Neutrophil (primary cell): ENCODE measurements at regions not wholly inside any gene's neighbourhood (a gene's known extent, or its start where the extent isn't known, plus 50 kb on each side); places are given as distances from the start of the nearest gene placed in this dataset.

Source experiments
- H3K27ac ChIP-seq: fragments of 200-600 bp; sonication (generic); 2 replicates; pipeline ENCODE4 v1.5.1; 2016; ENCODE audit warnings: mild to moderate bottlenecking, moderate library complexity
- H3K27me3 ChIP-seq: fragments of 200-600 bp; sonication (generic); 2 replicates; pipeline ENCODE4 v1.6.0; 2016; ENCODE audit warnings: mild to moderate bottlenecking
- H3K36me3 ChIP-seq: fragments of 200-600 bp; sonication (generic); 2 replicates; pipeline ENCODE4 v1.5.1; 2017
- H3K4me1 ChIP-seq, 2 experiments: fragments of 200-600 bp in 1 of 2; sonication (generic) in 1 of 2; 1 replicate in 1 of 2; 2 replicates in 1 of 2; pipeline versions ENCODE4 v1.5.1 to v1.6.1; 2013 to 2016; ENCODE audit warnings: low read depth in 1 of 2, low read length in 1 of 2, mild to moderate bottlenecking in 1 of 2, moderate library complexity in 1 of 2; ENCODE audit not compliant: control insufficient read depth in 1 of 2, insufficient read depth in 1 of 2
- H3K4me3 ChIP-seq, 2 experiments: fragments of 200-600 bp in 1 of 2; sonication (generic) in 1 of 2; 1 replicate in 1 of 2; 2 replicates in 1 of 2; pipeline ENCODE4 v1.5.1; 2013 to 2016; ENCODE audit warnings: low read depth in 1 of 2, low read length in 1 of 2, mild to moderate bottlenecking in 1 of 2, moderate library complexity in 1 of 2
- H3K9me3 ChIP-seq: fragments of 200-600 bp; sonication (generic); 2 replicates; pipeline ENCODE4 v1.5.1; 2016
- CTCF ChIP-seq: fragments of 200-600 bp; sonication (generic); IDR thresholded peaks from 2 replicates; pipeline ENCODE4 v1.5.1; 2016; ENCODE audit warnings: antibody characterized with exemption

GRCh38 chr12:94714378-94715114 is 64.2 kb upstream of the TMCC3 start:
- Histone ChIP-seq H3K9me3 (no peaks in the 10 kb centered on the region), H3K27ac (no peak overlapping the region), H3K27me3 (no peaks in the 10 kb centered on the region), H3K4me3 (no peak overlapping the region), H3K36me3 (no peaks in the 10 kb centered on the region), H3K4me1 (no peaks in the 10 kb centered on the region)
- TF ChIP-seq CTCF, result no peak

DNA sequence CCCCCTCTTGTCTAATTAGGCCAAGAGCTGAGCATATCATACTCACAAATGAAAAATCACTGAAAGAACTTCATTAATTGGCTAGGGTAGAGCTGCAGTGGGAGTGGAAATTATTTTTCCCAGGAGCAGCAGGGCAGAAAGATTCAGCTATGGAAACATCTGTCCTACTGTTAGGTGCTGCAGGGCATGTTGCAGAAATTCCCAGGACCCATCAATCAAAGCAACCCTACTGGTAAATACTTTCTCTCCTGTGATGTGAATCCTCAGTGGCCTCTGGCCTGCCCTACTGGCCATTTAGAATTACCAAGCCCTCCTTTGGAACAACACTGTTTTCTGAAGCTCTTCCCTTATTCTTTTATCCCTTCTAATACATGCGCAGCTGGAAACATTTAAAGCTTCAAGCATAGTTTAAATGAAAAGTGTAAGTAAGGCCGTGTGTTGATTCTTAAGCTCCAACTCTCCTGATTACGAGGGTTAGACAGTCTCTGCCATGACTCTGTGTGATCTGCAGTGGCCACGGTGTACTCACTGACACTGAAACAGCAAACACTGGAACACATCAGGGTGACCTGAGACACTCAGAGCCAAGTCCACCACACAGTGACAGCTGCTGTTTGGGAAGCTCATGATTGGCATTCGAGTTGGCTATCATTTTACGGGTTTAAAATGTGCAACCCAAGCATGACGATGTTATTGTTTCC is 62.6 kb upstream of the TMCC3 start:
- Histone ChIP-seq H3K4me3 (no peak overlapping the region), H3K4me1 (no peaks in the 10 kb centered on the region), H3K27me3 (no peaks in the 10 kb centered on the region), H3K36me3 (no peaks in the 10 kb centered on the region), H3K9me3 (no peaks in the 10 kb centered on the region), H3K27ac (no peak overlapping the region)
- no peak for TF ChIP-seq CTCF

DNA sequence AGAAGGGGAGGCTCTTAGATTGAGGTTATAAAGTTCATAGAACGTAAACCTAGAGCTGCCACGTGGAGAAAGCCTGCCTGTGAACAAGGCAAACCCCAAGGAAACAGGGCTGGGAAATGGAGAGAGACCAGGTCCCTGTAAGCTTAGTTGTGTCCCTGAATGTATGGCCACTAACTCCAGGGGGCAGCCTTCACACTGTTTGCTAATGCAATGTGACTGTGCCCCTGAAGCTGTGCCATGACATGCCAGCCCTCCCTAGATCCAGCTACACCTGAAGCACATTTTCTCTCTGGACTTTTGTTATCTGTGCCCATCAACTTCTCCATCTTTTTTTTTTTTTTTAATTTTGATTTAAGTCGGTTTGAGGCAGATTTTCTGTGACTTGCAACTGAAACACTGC is 60.6 kb upstream of the TMCC3 start:
- Histone ChIP-seq H3K9me3 (no peaks in the 10 kb centered on the region), H3K4me3 (no peak overlapping the region), H3K4me1 (no peaks in the 10 kb centered on the region), H3K36me3 (no peaks in the 10 kb centered on the region), H3K27me3 (peaks cover under 1% of the 10 kb centered on the region), H3K27ac (no peak overlapping the region)
- TF ChIP-seq CTCF, result no peak

DNA sequence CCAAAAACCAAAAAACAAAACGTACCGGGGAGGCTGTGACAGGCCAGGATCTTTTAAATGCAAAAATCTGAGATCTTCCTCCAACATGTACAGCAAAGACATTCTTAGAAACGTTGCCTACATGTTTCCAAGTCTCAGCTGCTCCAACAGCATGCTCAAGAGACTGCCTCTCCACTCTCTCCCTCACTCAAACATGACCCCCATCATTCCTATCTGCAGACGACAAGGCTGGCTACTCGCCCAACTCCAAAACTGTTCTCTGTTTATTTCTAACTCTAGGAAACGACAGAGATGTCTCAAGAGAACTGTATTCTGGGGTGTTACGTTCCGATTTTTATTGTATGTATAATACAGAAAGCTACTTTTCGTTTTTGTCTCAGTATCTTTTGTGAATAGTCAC is 57.5 kb upstream of the TMCC3 start:
- TF ChIP-seq CTCF, result no peak
- no peak overlapping the region for H3K27ac ChIP-seq

GRCh38 chr12:94707036-94707435 is 56.7 kb upstream of the TMCC3 start:
- Histone ChIP-seq H3K4me3 (no peak overlapping the region), H3K4me1 (no peaks in the 10 kb centered on the region), H3K27ac (no peak overlapping the region), H3K36me3 (no peaks in the 10 kb centered on the region), H3K27me3 (peaks cover 5% of the 10 kb centered on the region), H3K9me3 (no peaks in the 10 kb centered on the region)
- TF ChIP-seq CTCF, result no peak

More for the DNA sequence above, 57.5 kb upstream of the TMCC3 start:
- Histone ChIP-seq H3K9me3 (no peaks in the 10 kb centered on the region), H3K36me3 (no peaks in the 10 kb centered on the region), H3K4me3 (no peak overlapping the region), H3K27me3 (peaks cover 5% of the 10 kb centered on the region), H3K4me1 (no peaks in the 10 kb centered on the region)
